DOHH2 (cell line): ENCODE measurements at regions not wholly inside any gene's neighbourhood (a gene's known extent, or its start where the extent isn't known, plus 50 kb on each side); places are given as distances from the start of the nearest gene placed in this dataset.
"Not testable (repeated sequence)": the region's sequence is repeated elsewhere in the genome, so short reads cannot be mapped to it uniquely, and the experiment has no call there.

Experiments used
- H3F3A ChIP-seq: fragments of 200-600 bp; sonication (generic), shearing (Covaris generic); 2 replicates; pipeline ENCODE4 v1.6.0; 2016; ENCODE audit warnings: antibody characterized with exemption, mild to moderate bottlenecking; ENCODE audit not compliant: control insufficient read depth, insufficient read depth
- H3K27ac ChIP-seq: fragments of 200-600 bp; sonication (generic); 2 replicates; pipeline ENCODE4 v1.5.1; 2014; ENCODE audit warnings: low read depth, mild to moderate bottlenecking, low read length, moderate library complexity
- H3K27me3 ChIP-seq: fragments of 200-600 bp; sonication (generic); 2 replicates; pipeline ENCODE4 v1.6.1; 2014; ENCODE audit warnings: mild to moderate bottlenecking, low read length, mixed read lengths; ENCODE audit not compliant: control insufficient read depth
- H3K36me3 ChIP-seq: fragments of 200-600 bp; sonication (generic); 2 replicates; pipeline ENCODE4 v1.6.1; 2014; ENCODE audit warnings: mild to moderate bottlenecking, low read length, moderate library complexity, mixed read lengths; ENCODE audit not compliant: control insufficient read depth
- H3K4me1 ChIP-seq: fragments of 200-600 bp; sonication (generic); 2 replicates; pipeline ENCODE4 v1.6.1; 2014; ENCODE audit warnings: mild to moderate bottlenecking, low read length, mixed read lengths; ENCODE audit not compliant: control insufficient read depth
- H3K4me2 ChIP-seq: fragments of 200-600 bp; sonication (generic); 2 replicates; pipeline ENCODE4 v1.6.0; 2014; ENCODE audit warnings: mild to moderate bottlenecking, low read length, moderate library complexity
- H3K4me3 ChIP-seq: fragments of 200-600 bp; sonication (generic); 2 replicates; pipeline ENCODE4 v1.5.1; 2014; ENCODE audit warnings: mild to moderate bottlenecking, low read length, mixed read lengths
- H3K79me2 ChIP-seq: fragments of 200-600 bp; sonication (generic); 2 replicates; pipeline ENCODE4 v1.6.1; 2014; ENCODE audit warnings: mild to moderate bottlenecking, low read length, mixed read lengths; ENCODE audit not compliant: control insufficient read depth
- H3K9me2 ChIP-seq: fragments of 200-600 bp; sonication (generic); replicated peaks from 2 replicates; pipeline ENCODE4 v1.6.1; 2014; ENCODE audit warnings: mild to moderate bottlenecking, low read length, mixed read lengths; ENCODE audit not compliant: control insufficient read depth
- H3K9me3 ChIP-seq: fragments of 200-600 bp; sonication (generic); 2 replicates; pipeline ENCODE4 v1.6.1; 2014; ENCODE audit warnings: antibody characterized with exemption, low read length, mixed read lengths; ENCODE audit not compliant: control insufficient read depth, insufficient read depth
- H4K20me1 ChIP-seq: fragments of 200-600 bp; sonication (generic); 2 replicates; pipeline ENCODE4 v1.6.0; 2014; ENCODE audit warnings: low read depth, mild to moderate bottlenecking, antibody characterized with exemption, low read length, moderate library complexity; ENCODE audit not compliant: control insufficient read depth, insufficient read depth
- EZH2phosphoT487 ChIP-seq: fragments of 200-600 bp; sonication (generic); IDR thresholded peaks from 2 replicates; pipeline ENCODE4 v1.6.1; 2017; ENCODE audit warnings: borderline replicate concordance, mild to moderate bottlenecking, antibody characterized with exemption, low read length, moderate library complexity, mixed read lengths
- TF ChIP-seq, protein P1 (sequence below): fragments of 200-600 bp; sonication (generic); IDR thresholded peaks from one replicate; pipeline ENCODE4 v1.5.1; 2014; ENCODE audit warnings: antibody characterized with exemption, mild to moderate bottlenecking, low read depth, low read length; ENCODE audit not compliant: poor library complexity, severe bottlenecking

GRCh38 chr14:28830115-28830534, 63.5 kb downstream of the FOXG1 start:
- Histone ChIP-seq H3K79me2 (no peaks in the 10 kb centered on the region), H3K9me3 (no peaks in the 10 kb centered on the region), H3K27me3 (no peaks in the 10 kb centered on the region), H4K20me1 (no peaks in the 10 kb centered on the region), H3K4me1 (no peaks in the 10 kb centered on the region), H3K4me3 (no peak overlapping the region), H3F3A (no peaks in the 10 kb centered on the region), H3K9me2 (no peaks in the 10 kb centered on the region), H3K4me2 (no peak overlapping the region), H3K27ac (no peak overlapping the region), H3K36me3 (no peaks in the 10 kb centered on the region)
- TF ChIP-seq, protein P1, sequence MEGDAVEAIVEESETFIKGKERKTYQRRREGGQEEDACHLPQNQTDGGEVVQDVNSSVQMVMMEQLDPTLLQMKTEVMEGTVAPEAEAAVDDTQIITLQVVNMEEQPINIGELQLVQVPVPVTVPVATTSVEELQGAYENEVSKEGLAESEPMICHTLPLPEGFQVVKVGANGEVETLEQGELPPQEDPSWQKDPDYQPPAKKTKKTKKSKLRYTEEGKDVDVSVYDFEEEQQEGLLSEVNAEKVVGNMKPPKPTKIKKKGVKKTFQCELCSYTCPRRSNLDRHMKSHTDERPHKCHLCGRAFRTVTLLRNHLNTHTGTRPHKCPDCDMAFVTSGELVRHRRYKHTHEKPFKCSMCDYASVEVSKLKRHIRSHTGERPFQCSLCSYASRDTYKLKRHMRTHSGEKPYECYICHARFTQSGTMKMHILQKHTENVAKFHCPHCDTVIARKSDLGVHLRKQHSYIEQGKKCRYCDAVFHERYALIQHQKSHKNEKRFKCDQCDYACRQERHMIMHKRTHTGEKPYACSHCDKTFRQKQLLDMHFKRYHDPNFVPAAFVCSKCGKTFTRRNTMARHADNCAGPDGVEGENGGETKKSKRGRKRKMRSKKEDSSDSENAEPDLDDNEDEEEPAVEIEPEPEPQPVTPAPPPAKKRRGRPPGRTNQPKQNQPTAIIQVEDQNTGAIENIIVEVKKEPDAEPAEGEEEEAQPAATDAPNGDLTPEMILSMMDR, result no peak
- no peak for TF ChIP-seq EZH2phosphoT487

DNA sequence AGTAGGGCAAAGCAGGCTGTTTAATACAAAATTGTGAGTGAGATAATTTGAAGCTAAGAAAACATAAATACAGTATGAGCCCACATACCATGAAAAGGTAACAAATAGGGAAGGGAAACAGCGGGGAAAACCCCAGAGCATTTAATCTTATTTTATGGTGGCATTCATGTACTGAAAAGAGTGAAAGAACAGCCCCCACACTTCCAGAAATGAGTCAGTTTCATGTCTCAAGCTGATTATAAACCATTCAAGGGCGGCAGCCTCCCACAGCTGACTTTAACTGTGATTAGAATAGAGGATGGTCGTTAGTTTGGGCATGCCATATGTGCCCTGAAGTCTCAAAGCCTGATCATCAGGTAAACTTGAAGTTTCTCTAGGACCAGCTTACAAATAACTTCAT, 64.5 kb downstream of the FOXG1 start:
- H4K20me1 ChIP-seq, result no peaks in the 10 kb centered on the region
- no peak overlapping the region for H3K4me2 ChIP-seq
- H3K4me1 ChIP-seq, result no peaks in the 10 kb centered on the region
- no peaks in the 10 kb centered on the region for H3K9me3 ChIP-seq
- no peaks in the 10 kb centered on the region for H3K9me2 ChIP-seq
- H3K79me2 ChIP-seq, result no peaks in the 10 kb centered on the region
- H3K27ac ChIP-seq, result no peak overlapping the region
- H3K4me3 ChIP-seq, result no peak overlapping the region
- H3K27me3 ChIP-seq, result no peaks in the 10 kb centered on the region
- TF ChIP-seq EZH2phosphoT487, result no peak
- TF ChIP-seq, protein P1, result no peak
- no peaks in the 10 kb centered on the region for H3K36me3 ChIP-seq
- H3F3A ChIP-seq, result no peaks in the 10 kb centered on the region

- H3K36me3 ChIP-seq, H3K27ac ChIP-seq, H3K9me2 ChIP-seq, H4K20me1 ChIP-seq, H3K4me3 ChIP-seq, H3K27me3 ChIP-seq, H3K79me2 ChIP-seq, H3F3A ChIP-seq, H3K4me2 ChIP-seq, H3K9me3 ChIP-seq, H3K4me1 ChIP-seq: not testable (repeated sequence)
Observed at GRCh38 chr14:28842569-28842968, 76.0 kb downstream of the FOXG1 start.

- Histone ChIP-seq H3K27me3 (no peaks in the 10 kb centered on the region), H3K4me1 (no peaks in the 10 kb centered on the region), H3K36me3 (no peaks in the 10 kb centered on the region), H3F3A (no peaks in the 10 kb centered on the region), H3K79me2 (no peaks in the 10 kb centered on the region), H4K20me1 (no peaks in the 10 kb centered on the region), H3K27ac (no peak overlapping the region), H3K4me3 (no peak overlapping the region), H3K9me2 (no peaks in the 10 kb centered on the region), H3K9me3 (no peaks in the 10 kb centered on the region), H3K4me2 (no peak overlapping the region)
- TF ChIP-seq, protein P1, result no peak
- TF ChIP-seq EZH2phosphoT487, result no peak
Observed at GRCh38 chr14:28867571-28867970, 101.0 kb downstream of the FOXG1 start.
